ENCODE measurements at regions not wholly inside any gene's neighbourhood (a gene's known extent, or its start where the extent isn't known, plus 50 kb on each side); places are given as distances from the start of the nearest gene placed in this dataset.

GRCh38 chr12:32952681-32953080, 56.1 kb upstream of the PKP2 start:
- TF ChIP-seq CTCF (conservative IDR thresholded peaks at IDR 0.05; ENCODE audit: low read length) (no peak), EZH2phosphoT487 (IDR thresholded peaks at IDR 0.05; ENCODE audit: borderline replicate concordance, low read depth, low read length) (no peak)
